ENCODE measurements at regions not wholly inside any gene's neighbourhood (a gene's known extent, or its start where the extent isn't known, plus 50 kb on each side); places are given as distances from the start of the nearest gene placed in this dataset.

DNA sequence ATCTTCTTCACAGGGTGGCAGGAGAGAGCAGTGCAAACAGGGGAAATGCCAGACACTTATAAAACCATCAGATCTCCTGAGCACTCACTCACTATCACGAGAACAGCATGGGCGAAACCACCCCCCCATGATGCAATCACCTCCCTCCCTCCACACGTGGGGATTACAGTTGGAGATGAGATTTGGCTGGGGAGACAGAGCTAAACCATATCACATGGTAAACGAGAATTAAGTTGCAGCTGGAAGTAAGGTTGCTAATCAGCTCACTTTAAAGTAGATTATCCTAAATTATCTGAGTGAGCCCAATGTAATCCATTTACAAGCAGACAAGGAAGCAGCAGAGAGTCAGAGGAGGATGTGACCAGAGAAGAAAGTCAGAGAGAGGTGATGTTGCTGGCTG, 102.2 kb upstream of the IPO5 start:
- TF ChIP-seq POLR2A (IDR thresholded peaks at IDR 0.05; ENCODE audit: low read length) = no peak
- no peak for TF ChIP-seq GATA1 (IDR thresholded peaks at IDR 0.05; ENCODE audit: low read depth, low read length)
- DNase-seq = peak; percentile 4 to 25

DNA sequence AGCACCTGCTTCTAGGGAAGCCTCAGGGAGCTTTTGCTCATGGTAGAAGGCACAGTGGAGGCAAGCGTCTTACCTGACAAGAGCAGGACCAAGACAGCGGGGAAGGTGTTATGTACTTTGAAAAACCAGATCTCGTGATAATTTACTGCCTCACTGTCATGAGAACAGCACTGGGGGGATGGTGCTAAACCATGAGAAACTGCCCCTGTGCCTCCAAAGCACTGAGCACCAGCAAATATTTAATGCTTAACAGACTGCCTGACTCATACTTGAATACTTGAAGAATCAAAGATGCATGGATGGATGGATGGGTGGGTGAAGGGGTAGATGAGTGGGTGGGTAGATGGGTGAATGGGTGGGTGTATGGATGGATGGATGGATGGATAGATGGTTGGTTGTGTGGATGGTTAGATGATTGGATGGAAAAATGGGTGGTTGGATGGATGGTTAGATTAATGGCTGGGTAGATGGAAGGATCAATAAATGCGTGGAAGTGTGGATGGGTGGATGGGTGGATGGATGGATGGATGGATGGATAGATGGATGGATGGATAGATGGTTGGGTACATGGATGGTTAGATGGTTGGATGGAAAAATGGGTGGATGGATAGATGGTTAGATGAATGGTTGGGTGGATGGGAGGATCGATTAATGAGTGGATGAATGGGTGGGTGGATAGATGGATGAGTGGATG, 101.1 kb upstream of the IPO5 start:
- no peak for DNase-seq
- TF ChIP-seq GATA1 (IDR thresholded peaks at IDR 0.05; ENCODE audit: low read depth, low read length) = no peak
- TF ChIP-seq POLR2A (IDR thresholded peaks at IDR 0.05; ENCODE audit: low read length) = no peak

- no peak for DNase-seq
- no peak for TF ChIP-seq GATA1 (IDR thresholded peaks at IDR 0.05; ENCODE audit: low read depth, low read length)
- no peak for TF ChIP-seq POLR2A (IDR thresholded peaks at IDR 0.05; ENCODE audit: low read length)
Measured at GRCh38 chr13:97853550-97853949, 99.9 kb upstream of the IPO5 start.

DNA sequence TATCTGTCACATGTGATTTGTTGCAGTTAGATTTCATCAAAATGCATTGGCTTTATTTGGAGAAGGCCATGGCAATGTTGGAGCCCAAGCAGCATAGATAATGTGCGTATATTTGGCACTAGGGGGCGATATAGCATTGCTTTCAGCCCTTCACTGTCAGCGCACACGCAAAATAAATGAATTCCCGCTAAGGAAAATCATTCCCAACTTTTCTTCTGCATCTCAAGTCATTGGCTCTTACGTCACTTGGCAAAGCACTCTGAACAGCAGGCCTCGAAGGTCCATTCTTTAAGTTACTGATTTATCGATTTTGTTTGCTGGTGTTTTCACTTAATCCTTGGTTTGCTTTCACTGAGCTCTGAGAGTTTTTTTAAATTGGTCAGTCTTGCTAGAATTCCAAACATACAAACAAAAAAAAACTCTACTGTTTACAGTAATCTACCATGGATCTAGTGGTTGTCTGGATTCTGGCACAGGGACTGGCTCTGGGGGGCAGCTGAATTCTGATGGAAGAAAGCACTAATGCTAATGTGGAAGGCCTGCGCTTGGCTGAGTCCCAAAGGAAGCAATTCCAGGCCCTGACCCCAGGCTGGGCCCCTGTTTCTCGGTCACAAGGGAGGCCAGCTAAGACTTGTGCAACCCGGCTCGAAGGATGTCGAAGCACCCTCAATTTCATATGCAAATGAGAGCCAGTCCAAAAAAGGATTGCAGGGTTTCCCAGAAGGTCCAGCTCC, 97.7 kb upstream of the IPO5 start:
- TF ChIP-seq POLR2A (IDR thresholded peaks at IDR 0.05; ENCODE audit: low read length) (no peak), GATA1 (IDR thresholded peaks at IDR 0.05; ENCODE audit: low read depth, low read length) (no peak)

DNA sequence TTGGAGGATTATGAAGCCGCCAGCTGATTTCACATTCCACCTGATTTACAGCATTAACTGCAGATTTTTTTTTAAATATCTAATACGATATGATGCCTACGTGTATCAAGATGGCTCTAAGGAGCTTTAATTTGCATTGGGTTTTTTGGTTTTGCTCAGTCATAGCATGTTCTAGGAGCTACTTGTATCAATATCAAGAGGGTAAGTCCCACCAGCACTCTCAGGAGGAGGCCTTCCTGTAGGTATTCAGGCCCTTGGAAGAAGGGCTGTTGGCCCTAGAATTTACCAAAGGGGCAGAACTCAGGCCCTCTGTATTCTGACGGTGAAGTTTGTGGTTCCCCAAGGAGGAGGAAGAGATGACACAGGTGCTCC, 97.2 kb upstream of the IPO5 start:
- DNase-seq = no peak

More for the DNA sequence above, 97.7 kb upstream of the IPO5 start:
- peak; percentile 55 to 73 for DNase-seq

GRCh38 chr13:97858161-97858560, 95.3 kb upstream of the IPO5 start:
- DNase-seq = no peak
- TF ChIP-seq GATA1 (IDR thresholded peaks at IDR 0.05; ENCODE audit: low read depth, low read length) (no peak), POLR2A (IDR thresholded peaks at IDR 0.05; ENCODE audit: low read length) (no peak)

More for the DNA sequence above, 97.2 kb upstream of the IPO5 start:
- TF ChIP-seq GATA1 (IDR thresholded peaks at IDR 0.05; ENCODE audit: low read depth, low read length) (no peak), POLR2A (IDR thresholded peaks at IDR 0.05; ENCODE audit: low read length) (no peak)

DNA sequence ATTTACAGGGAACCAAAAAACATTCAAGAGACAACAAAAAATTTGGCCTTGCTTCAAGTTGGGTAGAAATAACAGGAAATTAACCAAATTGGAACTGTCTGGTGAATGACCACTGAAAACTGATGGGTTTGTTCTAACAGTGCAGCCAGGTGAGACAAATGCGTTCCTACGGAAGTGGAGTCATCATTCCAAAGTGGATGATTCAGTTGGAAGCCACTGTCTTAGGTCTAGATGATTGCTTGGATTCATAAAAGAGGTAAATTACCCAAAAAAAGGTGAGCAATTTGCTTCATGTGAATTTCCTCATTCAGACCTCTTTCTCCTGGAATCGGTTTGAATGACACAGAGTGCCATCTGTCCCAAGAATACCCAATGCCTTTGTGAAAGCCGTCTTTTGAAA, 87.1 kb upstream of the IPO5 start:
- TF ChIP-seq POLR2A (IDR thresholded peaks at IDR 0.05; ENCODE audit: low read length) = no peak
- TF ChIP-seq GATA1 (IDR thresholded peaks at IDR 0.05; ENCODE audit: low read depth, low read length) = no peak
- DNase-seq = no peak

DNA sequence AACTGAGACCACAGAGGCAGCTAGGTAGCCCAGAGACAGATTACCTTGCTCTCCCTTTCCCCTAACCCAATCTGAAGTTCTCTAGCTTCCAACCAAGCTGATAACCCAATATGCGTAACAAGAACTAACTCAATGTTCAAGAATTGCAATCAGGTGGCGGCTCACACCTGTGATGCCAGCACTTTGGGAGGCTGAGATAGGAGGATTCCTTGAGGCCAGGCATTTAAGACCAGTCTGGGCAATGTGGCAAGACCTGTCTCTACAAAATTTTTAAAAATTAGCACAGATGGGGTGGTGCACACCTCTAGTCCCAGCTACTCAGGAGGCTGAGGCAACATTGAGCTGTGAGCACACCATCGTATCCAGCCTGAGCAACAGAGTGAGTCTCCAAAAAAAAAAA, 86.7 kb upstream of the IPO5 start:
- DNase-seq = no peak
- TF ChIP-seq GATA1 (IDR thresholded peaks at IDR 0.05; ENCODE audit: low read depth, low read length) (no peak), POLR2A (IDR thresholded peaks at IDR 0.05; ENCODE audit: low read length) (no peak)

DNA sequence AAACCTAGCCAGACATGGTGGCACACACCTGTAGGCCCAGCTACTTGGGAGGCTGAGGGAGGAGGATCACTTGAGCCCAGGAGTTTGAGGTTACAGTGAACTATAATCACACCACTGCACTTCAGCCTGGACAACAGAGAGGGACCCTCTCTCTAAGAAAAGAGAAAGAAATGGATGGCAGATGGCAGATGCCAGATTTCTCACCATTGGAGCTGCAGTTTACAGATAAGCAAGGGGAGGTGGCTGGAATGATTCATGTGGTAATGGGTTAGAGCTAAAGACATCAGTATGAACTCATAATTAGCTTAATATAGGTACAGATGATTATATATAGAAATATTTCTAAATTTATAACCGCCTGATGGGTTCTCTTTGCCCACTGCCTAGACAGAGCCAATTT, 80.1 kb upstream of the IPO5 start:
- peak; percentile 34 to 61 for DNase-seq
- TF ChIP-seq GATA1 (IDR thresholded peaks at IDR 0.05; ENCODE audit: low read depth, low read length) (no peak), POLR2A (IDR thresholded peaks at IDR 0.05; ENCODE audit: low read length) (no peak)

DNA sequence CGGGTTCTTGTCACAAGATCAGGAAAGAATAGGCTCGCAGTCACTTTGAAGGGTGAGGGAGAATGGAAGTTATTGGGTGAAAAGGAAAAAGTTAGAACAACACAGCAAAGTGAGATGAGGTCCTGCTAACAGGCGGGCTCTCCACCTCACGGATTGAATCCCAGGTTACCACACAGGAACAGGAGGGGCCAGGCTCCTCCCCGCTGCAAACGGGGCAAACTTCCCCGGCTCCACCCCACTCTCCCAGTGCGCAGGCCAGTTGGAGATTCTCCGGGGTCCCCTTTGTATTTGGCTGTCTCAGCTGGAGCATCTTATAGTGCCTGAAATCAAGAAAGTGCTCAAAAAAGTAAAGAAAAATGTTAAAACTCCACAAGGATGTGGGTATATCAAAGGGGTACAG, 78.3 kb upstream of the IPO5 start:
- TF ChIP-seq GATA1 (IDR thresholded peaks at IDR 0.05; ENCODE audit: low read depth, low read length) (no peak), POLR2A (IDR thresholded peaks at IDR 0.05; ENCODE audit: low read length) (no peak)
- no peak for DNase-seq

DNA sequence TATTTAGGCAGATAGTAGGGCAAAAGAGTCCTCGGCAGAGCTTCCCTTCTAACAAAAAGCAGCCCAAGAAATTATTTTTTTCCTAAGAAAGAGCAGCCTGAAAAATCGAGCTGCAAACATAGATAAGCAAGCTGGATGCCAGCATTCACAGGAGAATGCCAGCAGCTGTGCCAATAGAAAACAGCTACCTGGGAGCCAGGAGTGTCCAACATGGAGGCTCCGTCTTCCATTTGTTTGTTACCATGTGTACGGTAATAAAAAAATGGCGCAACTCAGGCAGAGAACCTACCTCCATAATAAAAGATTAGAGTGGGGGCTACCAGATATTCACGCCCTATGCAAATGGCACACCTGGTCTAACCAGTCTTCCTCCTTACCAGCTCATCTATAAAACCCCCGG, 77.6 kb upstream of the IPO5 start:
- no peak for DNase-seq
- no peak for TF ChIP-seq POLR2A (IDR thresholded peaks at IDR 0.05; ENCODE audit: low read length)
- no peak for TF ChIP-seq GATA1 (IDR thresholded peaks at IDR 0.05; ENCODE audit: low read depth, low read length)

DNA sequence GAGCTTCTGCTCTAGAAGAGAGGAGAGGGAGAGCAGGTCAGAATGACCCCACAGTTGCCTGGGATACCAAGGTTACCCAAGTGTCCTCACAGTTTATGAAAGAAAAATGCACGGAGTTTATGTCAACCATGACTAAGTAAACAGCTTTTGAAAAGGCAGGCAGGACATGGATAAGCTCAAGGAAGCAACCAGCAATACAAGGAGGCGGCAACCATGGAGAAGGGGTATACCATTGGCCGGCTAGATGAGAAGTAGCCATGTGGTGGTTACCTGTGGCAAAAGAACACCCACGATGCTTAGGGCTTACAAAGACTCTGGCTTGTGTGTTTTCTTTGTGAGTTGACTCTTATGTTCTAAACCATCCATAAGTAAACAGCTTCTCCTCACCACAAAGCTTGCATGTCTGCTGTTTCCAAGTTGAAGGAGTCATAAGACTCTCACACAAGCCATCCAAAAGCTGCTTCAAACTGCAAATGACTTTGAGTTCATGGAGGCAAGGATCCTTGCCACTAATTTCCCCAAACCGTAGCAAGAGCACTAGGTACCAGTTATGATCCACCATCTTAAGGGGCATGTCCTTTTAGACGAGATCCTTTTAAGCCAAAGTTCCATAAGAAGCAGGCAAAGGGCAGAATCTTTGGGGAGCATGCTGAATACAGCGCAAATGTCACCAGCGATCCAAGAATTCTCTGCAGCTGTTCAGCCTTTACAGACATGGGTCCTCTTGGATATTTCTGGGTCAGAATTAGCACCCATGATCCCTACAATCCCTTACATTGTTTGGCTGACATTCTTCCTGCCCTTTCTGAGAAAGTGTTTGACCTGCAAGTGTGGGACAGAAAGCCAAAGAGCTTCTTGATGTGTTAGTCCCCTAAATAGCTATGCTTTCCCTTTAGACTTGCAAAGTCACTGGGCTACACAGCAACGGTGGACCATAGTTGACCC, 74.8 kb upstream of the IPO5 start:
- DNase-seq = no peak
- TF ChIP-seq POLR2A (IDR thresholded peaks at IDR 0.05; ENCODE audit: low read length) (no peak), GATA1 (IDR thresholded peaks at IDR 0.05; ENCODE audit: low read depth, low read length) (no peak)

DNA sequence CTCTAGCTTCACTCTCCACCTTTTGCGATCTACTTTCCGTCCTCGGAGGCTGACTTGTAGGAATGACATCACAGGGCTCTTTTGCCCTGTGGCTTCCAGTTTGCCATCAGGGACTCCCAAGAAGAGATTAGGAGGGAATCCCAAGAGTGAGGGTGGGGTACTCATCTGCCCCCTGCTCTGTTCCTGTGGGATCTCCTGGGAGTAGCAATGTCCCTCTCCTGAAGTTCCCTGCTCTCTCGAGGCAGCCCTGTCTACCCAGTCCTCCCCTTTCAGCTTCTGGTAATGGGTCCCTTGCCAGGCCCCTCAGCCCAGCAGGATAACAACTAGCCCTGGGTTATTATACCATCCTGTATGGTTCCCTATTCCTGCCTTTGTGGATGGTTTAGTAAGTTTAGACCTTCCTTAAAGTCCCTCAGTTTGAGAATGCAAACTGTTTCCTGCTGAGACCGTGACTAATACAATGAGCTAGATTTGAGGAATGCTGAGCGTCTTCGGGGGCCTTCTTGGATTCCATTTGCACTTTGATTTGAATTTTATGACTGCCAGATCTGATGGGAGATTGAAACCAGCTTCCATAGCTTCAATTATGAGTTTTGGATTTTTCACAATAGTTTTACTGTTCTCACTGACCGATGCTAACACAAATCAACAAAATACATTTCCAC, 73.7 kb upstream of the IPO5 start:
- TF ChIP-seq POLR2A (IDR thresholded peaks at IDR 0.05; ENCODE audit: low read length) (no peak), GATA1 (IDR thresholded peaks at IDR 0.05; ENCODE audit: low read depth, low read length) (no peak)
- DNase-seq = no peak

GRCh38 chr13:97880311-97880675, 73.2 kb upstream of the IPO5 start:
- TF ChIP-seq POLR2A (IDR thresholded peaks at IDR 0.05; ENCODE audit: low read length) = no peak
- TF ChIP-seq GATA1 (IDR thresholded peaks at IDR 0.05; ENCODE audit: low read depth, low read length) = no peak
- no peak for DNase-seq

Data from erythroblast (primary cell).